Astrocyte of the cerebellum (primary cell): ENCODE measurements at regions not wholly inside any gene's neighbourhood (a gene's known extent, or its start where the extent isn't known, plus 50 kb on each side); places are given as distances from the start of the nearest gene placed in this dataset.

Experiments
- DNase-seq: peaks from one replicate; pipeline ENCODE4 v3.0.0-alpha.2; 2011; ENCODE audit warnings: low read depth
- H3K4me3 ChIP-seq: 2 replicates; pipeline ENCODE4 v1.5.1; 2011; ENCODE audit warnings: mild to moderate bottlenecking, low read depth, low read length, moderate library complexity
- CTCF ChIP-seq: IDR thresholded peaks from 2 replicates; pipeline ENCODE4 v1.5.1; 2012; ENCODE audit warnings: low read length, low read depth, moderate library complexity, mild to moderate bottlenecking; ENCODE audit errors: missing control alignments
- in situ Hi-C: cut with HindIII; loops from 2 replicates; pipeline ENCODE4 v1.10.0; 2017; ENCODE audit warnings: low sequenced_read_pairs

- no peak for DNase-seq
- in situ Hi-C loops = no loop called here
- no peak for TF ChIP-seq CTCF
These were observed 122.8 kb upstream of the PDE3A start for GRCh38 chr12:20245491-20245890.

GRCh38 chr12:20248646-20249045 lies 119.7 kb upstream of the PDE3A start:
- no peak overlapping the region for H3K4me3 ChIP-seq
- TF ChIP-seq CTCF = no peak
- in situ Hi-C loops = no loop called here
- peak; percentile 4 for DNase-seq

More at GRCh38 chr12:20245491-20245890, 122.8 kb upstream of the PDE3A start:
- H3K4me3 ChIP-seq = no peak overlapping the region

- no peak overlapping the region for H3K4me3 ChIP-seq
- TF ChIP-seq CTCF = no peak
- in situ Hi-C loops = no loop called here
- DNase-seq = no peak
These were observed 117.6 kb upstream of the PDE3A start for GRCh38 chr12:20250761-20251160.

- DNase-seq = no peak
- no peak for TF ChIP-seq CTCF
- no peak overlapping the region for H3K4me3 ChIP-seq
- in situ Hi-C loops = no loop called here
These were observed 111.0 kb upstream of the PDE3A start for GRCh38 chr12:20257311-20257710.

GRCh38 chr12:20259786-20260185 lies 108.6 kb upstream of the PDE3A start:
- no peak overlapping the region for H3K4me3 ChIP-seq
- TF ChIP-seq CTCF = no peak
- in situ Hi-C loops = no loop called here
- no peak for DNase-seq

- in situ Hi-C loops = no loop called here
- no peak for TF ChIP-seq CTCF
- H3K4me3 ChIP-seq = no peak overlapping the region
- no peak for DNase-seq
These were observed 107.5 kb upstream of the PDE3A start for GRCh38 chr12:20260851-20261250.

- no peak for TF ChIP-seq CTCF
- no peak for DNase-seq
- in situ Hi-C loops = no loop called here
- no peak overlapping the region for H3K4me3 ChIP-seq
These were observed 106.2 kb upstream of the PDE3A start for GRCh38 chr12:20262119-20262518.
